Stomach (tissue), 8 donors: ENCODE measurements at regions not wholly inside any gene's neighbourhood (a gene's known extent, or its start where the extent isn't known, plus 50 kb on each side); places are given as distances from the start of the nearest gene placed in this dataset.

Experiments
- DNase-seq, 2 donors: peaks; one replicate each; pipeline versions ENCODE4 v3.0.0 to v3.0.0-alpha.2; 2013 to 2019
- H3K27ac ChIP-seq, 5 donors: fragments of 200-600 bp in 4 of 5; sonication (generic) in 4 of 5; one replicate each; pipeline ENCODE4 v1.5.1; 2013 to 2019; ENCODE audit warnings: mild to moderate bottlenecking in 1 of 5, moderate library complexity in 1 of 5
- H3K27me3 ChIP-seq, 3 donors: fragments of 200-600 bp; sonication (generic); one replicate each; pipeline ENCODE4 v1.5.1; 2017 to 2019; ENCODE audit warnings: mixed run types in 1 of 3
- H3K36me3 ChIP-seq, 4 donors: fragments of 200-600 bp; sonication (generic); 1 replicate in 3 of 4; 2 replicates in 1 of 4; pipeline ENCODE4 v1.5.1; 2016 to 2019
- H3K4me1 ChIP-seq, 4 donors: fragments of 200-600 bp; sonication (generic); one replicate each; pipeline ENCODE4 v1.5.1; 2016 to 2019
- H3K4me3 ChIP-seq, 4 donors: fragments of 200-600 bp; sonication (generic) in 3 of 4; one replicate each; pipeline ENCODE4 v1.5.1; 2016 to 2019; ENCODE audit warnings: mild to moderate bottlenecking in 1 of 4
- H3K9me3 ChIP-seq, 4 donors: fragments of 200-600 bp; sonication (generic); one replicate each; pipeline ENCODE4 v1.5.1; 2016 to 2019
- CTCF ChIP-seq, 7 experiments: fragments of 450-650 bp in 4 of 7; fragments of 200-600 bp in 3 of 7; sonication (generic) in 3 of 7; IDR thresholded peaks; one replicate each; pipeline ENCODE4 v1.5.1; 2016 to 2019; ENCODE audit warnings: antibody characterized with exemption in 7 of 7, control low read depth in 2 of 7, mild to moderate bottlenecking in 1 of 7
- EP300 ChIP-seq: sonication (generic); formaldehyde crosslinking; IDR thresholded peaks from one replicate; pipeline ENCODE4 v1.6.1; 2017; ENCODE audit warnings: antibody characterized with exemption
- POLR2A ChIP-seq, 4 donors: fragments of 450-650 bp; IDR thresholded peaks; one replicate each; pipeline ENCODE4 v1.6.1; 2016; ENCODE audit warnings: antibody characterized with exemption in 4 of 4, control low read depth in 2 of 4, mild to moderate bottlenecking in 1 of 4, moderate library complexity in 1 of 4
- POLR2AphosphoS5 ChIP-seq, 3 donors: sonication (generic); formaldehyde crosslinking; IDR thresholded peaks; one replicate each; pipeline ENCODE4 v1.6.1; 2016; ENCODE audit warnings: antibody characterized with exemption in 3 of 3
- WGBS, 5 donors: extraction: QIAGEN DNeasy Blood & Tissue Kit in 3 of 5; methylation state at CpG; one replicate each; pipeline versions ENCODE4 v1.1.5 to v1.1.7; 2013 to 2018; 5-methylcytosine and 5-hydroxymethylcytosine counted together
- intact Hi-C: fragments of 100-400 bp; cut with DNase I; formaldehyde crosslinking; loops from one replicate; pipeline ENCODE4 v1.15.1; 2023; ENCODE audit warnings: low total_unique reads
- donor health status: healthy with polysubstance abuse.
- donor health status: Bipolar disorder and iron deficiency.
- donor health status: healthy.

- no peak for TF ChIP-seq POLR2AphosphoS5 (IDR thresholded peaks at IDR 0.05)
- no peak for TF ChIP-seq EP300
- no peak for TF ChIP-seq POLR2A (IDR thresholded peaks at IDR 0.05)
- no peak for TF ChIP-seq CTCF (IDR thresholded peaks at IDR 0.05)
- no peak overlapping the region for H3K4me3 ChIP-seq
- 22 to 61% (median 37%) methylated on average over 9 to 10 of the region's 10 CpGs for WGBS, 5 donors
These were observed 65.8 kb downstream of the SIK1 start for GRCh38 chr21:43361127-43361492.

GRCh38 chr21:43360441-43361126 is 66.3 kb downstream of the SIK1 start:
- H3K4me3 ChIP-seq, result no peak overlapping the region
- H3K36me3 ChIP-seq, result no peaks in the 10 kb centered on the region
- 94 to 98% (median 95%) methylated on average over 24 to 32 of the region's 32 CpGs for WGBS, 5 donors
- no peaks in the 10 kb centered on the region for H3K9me3 ChIP-seq
- TF ChIP-seq POLR2A (IDR thresholded peaks at IDR 0.05) (no peak), POLR2AphosphoS5 (IDR thresholded peaks at IDR 0.05) (no peak), EP300 (no peak), CTCF (IDR thresholded peaks at IDR 0.05) (no peak)
- peaks cover 5 to 29% (median 11%) of the 10 kb centered on the region in 4 donors for H3K4me1 ChIP-seq
- no peak for DNase-seq
- H3K27ac ChIP-seq, result peak overlapping the region; percentile 64 to 82 (median 72)
- peaks cover 0 to 13% (median 0%) of the 10 kb centered on the region in 3 donors for H3K27me3 ChIP-seq
- intact Hi-C loops, result no loop called here

More at GRCh38 chr21:43361127-43361492, 65.8 kb downstream of the SIK1 start:
- H3K36me3 ChIP-seq, result no peaks in the 10 kb centered on the region
- H3K9me3 ChIP-seq, result no peaks in the 10 kb centered on the region
- peak overlapping the region; percentile 64 to 82 (median 72) for H3K27ac ChIP-seq
- intact Hi-C loops, result no loop called here
- no peak for DNase-seq
- H3K4me1 ChIP-seq, result peaks cover 5 to 29% (median 11%) of the 10 kb centered on the region in 4 donors
- peaks cover 0 to 13% (median 0%) of the 10 kb centered on the region in 3 donors for H3K27me3 ChIP-seq

DNA sequence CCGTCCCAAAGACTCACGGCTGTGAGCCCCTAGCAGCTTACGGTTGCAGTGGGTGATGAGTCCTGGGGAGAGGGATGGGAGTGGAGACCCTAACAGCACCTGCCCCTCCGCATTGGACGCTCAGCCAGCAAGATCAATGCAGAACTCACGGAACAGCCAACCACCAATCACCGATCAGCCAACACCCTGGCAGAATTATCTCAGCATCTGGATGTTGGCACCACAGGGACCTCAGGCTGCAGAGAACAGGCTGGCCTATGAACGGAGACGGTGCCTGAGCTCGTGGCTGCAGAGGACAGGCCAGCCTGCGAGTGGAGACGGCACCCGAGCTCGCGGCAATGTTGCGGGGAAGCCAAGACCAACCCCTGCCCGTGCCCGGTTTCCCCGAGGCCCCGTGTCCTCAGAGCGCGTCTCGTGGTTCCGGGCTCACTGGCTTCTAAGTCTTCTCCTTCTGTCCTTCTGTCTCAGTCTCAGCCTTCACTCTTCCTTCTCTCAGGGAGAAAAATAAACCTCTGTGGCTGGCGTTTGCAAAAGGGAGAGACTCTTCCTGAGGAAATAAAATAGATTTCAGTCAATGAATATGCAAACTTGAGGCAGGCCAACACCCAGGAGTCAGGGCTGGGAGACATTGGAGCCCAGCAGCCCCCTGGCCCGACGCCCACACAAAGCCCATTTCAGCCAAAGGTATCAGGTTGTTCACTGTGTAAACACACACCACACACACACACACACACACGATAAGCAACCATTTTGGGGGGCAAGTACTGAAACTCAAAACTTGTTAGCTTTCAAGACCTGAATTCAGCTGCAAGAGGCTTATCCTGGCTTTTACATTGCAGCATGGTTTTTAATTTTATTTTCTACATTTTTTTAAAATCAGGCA is 67.8 kb downstream of the SIK1 start:
- Histone ChIP-seq H3K9me3 (no peaks in the 10 kb centered on the region), H3K27ac (peak overlapping the region in 1 of 5 donors; percentile 13), H3K4me1 (peaks cover 5 to 29% (median 11%) of the 10 kb centered on the region in 4 donors), H3K27me3 (peaks cover 0 to 13% (median 0%) of the 10 kb centered on the region in 3 donors), H3K36me3 (no peaks in the 10 kb centered on the region), H3K4me3 (no peak overlapping the region)
- intact Hi-C loops, result no loop called here
- TF ChIP-seq EP300 (no peak), CTCF (IDR thresholded peaks at IDR 0.05) (no peak), POLR2A (IDR thresholded peaks at IDR 0.05) (no peak), POLR2AphosphoS5 (IDR thresholded peaks at IDR 0.05) (no peak)
- WGBS, 5 donors, result 46 to 65% (median 56%) methylated on average over 27 to 28 of the region's 28 CpGs
- no peak for DNase-seq

DNA sequence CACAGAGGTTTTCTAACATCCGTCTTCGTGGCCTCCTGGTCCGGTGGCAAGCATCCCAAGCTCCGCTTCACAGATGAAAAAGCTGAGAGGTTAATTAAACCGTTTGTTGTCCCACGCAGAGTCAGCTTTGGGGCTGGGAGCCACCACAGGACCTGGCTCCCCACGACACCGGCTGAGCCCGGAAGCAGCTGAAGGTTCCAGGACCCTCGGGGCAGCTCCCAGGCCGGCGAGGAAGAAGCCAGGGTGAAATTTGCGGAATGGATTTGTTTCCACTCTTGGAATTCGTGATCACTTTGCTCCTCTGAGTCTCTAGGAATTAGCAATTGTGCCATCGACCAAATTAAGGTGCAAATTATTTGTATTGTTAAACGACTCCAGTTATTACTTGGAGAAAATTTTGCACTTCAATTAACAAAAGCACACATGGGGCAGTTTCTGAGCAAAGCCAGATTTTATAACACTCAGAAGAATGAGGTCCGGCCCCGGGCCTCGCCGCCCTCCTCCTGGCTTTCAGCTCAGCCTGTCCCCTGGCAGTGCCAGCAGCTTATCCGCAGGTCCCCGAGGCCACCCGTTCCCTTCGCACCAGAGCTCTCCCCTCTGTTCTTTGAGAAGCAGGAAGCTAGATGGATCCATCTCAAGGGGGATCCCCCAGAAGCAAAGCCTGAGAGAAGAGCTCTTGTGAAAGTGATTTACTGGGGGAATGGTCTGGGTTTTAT is 69.1 kb downstream of the SIK1 start:
- Histone ChIP-seq H3K9me3 (no peaks in the 10 kb centered on the region), H3K4me3 (no peak overlapping the region), H3K27me3 (peaks cover 0 to 13% (median 0%) of the 10 kb centered on the region in 3 donors), H3K4me1 (peaks cover 5 to 26% (median 10%) of the 10 kb centered on the region in 4 donors), H3K27ac (no peak overlapping the region), H3K36me3 (no peaks in the 10 kb centered on the region)
- WGBS, 5 donors, result 82 to 90% (median 88%) methylated on average over 24 of the region's 24 CpGs
- TF ChIP-seq EP300, result no peak
- TF ChIP-seq CTCF (IDR thresholded peaks at IDR 0.05), result no peak
- TF ChIP-seq POLR2AphosphoS5 (IDR thresholded peaks at IDR 0.05), result no peak
- TF ChIP-seq POLR2A (IDR thresholded peaks at IDR 0.05), result no peak
- intact Hi-C loops, result no loop called here
- no peak for DNase-seq
